ENCODE measurements at regions not wholly inside any gene's neighbourhood (a gene's known extent, or its start where the extent isn't known, plus 50 kb on each side); places are given as distances from the start of the nearest gene placed in this dataset.

DNA sequence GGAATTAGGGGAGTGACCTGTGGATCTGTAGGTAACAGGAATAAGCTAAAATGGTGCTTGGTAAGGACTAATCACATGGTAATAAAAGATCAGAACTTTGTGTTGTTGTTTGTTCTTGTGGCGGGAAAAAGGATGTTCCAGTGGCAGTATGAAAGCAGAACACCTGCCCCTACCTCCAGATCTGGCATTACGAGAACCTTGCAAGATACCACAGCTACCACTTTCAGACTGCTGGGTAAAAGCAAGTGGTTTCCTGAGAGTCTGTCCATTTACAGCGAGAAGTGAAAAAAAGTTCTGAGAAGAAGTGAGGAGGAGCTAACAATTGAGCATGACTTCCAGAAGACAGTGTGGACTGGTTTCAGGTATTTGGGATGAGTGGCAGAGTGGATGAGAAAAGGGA is 252.5 kb downstream of the TLE4 start:
- no peak overlapping the region for H3K27ac ChIP-seq
- H2AFZ ChIP-seq = no peak overlapping the region
- H3K9me3 ChIP-seq (ENCODE audit: insufficient read depth, low read depth) = no peaks in the 10 kb centered on the region
- no TSS peak for BruUV-seq (replicated peaks)
- no peaks in the 10 kb centered on the region for H3F3A ChIP-seq (ENCODE audit: insufficient read depth, low read depth)
- CTCF ChIA-PET = no interaction called here
- H3K4me3 ChIP-seq = no peak overlapping the region
- H3K27me3 ChIP-seq (ENCODE audit: insufficient read depth, low read depth) = peaks cover 17% of the 10 kb centered on the region
- no peaks in the 10 kb centered on the region for H3K4me1 ChIP-seq (replicated peaks; ENCODE audit: insufficient read depth)
- no peaks in the 10 kb centered on the region for H4K20me1 ChIP-seq (ENCODE audit: insufficient read depth)
- TF ChIP-seq EZH2 (IDR thresholded peaks at IDR 0.05; ENCODE audit: low read depth) = no peak
- TF ChIP-seq, protein P1, sequence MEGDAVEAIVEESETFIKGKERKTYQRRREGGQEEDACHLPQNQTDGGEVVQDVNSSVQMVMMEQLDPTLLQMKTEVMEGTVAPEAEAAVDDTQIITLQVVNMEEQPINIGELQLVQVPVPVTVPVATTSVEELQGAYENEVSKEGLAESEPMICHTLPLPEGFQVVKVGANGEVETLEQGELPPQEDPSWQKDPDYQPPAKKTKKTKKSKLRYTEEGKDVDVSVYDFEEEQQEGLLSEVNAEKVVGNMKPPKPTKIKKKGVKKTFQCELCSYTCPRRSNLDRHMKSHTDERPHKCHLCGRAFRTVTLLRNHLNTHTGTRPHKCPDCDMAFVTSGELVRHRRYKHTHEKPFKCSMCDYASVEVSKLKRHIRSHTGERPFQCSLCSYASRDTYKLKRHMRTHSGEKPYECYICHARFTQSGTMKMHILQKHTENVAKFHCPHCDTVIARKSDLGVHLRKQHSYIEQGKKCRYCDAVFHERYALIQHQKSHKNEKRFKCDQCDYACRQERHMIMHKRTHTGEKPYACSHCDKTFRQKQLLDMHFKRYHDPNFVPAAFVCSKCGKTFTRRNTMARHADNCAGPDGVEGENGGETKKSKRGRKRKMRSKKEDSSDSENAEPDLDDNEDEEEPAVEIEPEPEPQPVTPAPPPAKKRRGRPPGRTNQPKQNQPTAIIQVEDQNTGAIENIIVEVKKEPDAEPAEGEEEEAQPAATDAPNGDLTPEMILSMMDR (conservative IDR thresholded peaks at IDR 0.05) = no peak
- DNase-seq = no peak
- H3K36me3 ChIP-seq (ENCODE audit: low read depth) = no peaks in the 10 kb centered on the region
- H3K79me2 ChIP-seq (ENCODE audit: low read depth) = no peaks in the 10 kb centered on the region
- no peaks in the 10 kb centered on the region for H3K9me2 ChIP-seq (ENCODE audit: insufficient read depth)
- H3K4me2 ChIP-seq = no peak overlapping the region
- POLR2A ChIA-PET (ENCODE audit: unreplicated experiment) = no interaction called here
- intact Hi-C loops (cut with micrococcal nuclease; ENCODE audit: unreplicated experiment) = no loop called here

DNA sequence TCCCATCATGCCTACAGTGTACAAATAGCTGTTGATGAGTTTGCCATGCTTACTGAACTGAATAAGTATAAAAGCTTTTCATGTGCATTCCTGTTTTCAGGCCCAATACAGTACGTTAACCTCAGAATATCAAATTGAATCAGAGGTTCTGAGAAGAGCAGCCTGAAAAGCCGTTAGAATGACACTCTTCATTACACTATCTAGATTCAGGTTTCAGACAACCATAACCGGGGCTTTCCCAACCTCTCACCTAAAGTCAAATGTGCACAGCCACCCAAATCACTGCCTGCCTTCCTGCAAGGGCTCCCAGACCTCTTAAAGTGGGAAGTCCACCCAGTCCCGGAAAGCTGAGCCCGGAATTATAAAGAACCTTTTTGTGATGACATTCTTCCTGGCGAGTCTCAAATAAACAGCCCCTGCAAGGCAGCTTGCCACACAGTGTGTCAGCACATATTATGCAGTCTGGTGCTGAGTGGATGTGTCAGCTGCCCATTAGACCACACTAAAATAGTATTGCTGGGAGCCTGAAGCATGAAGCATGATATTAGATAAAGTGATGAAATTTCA is 245.8 kb downstream of the TLE4 start:
- intact Hi-C loops (cut with micrococcal nuclease; ENCODE audit: unreplicated experiment) = no loop called here
- CTCF ChIA-PET = no interaction called here
- BruUV-seq (replicated peaks) = no TSS peak
- Histone ChIP-seq H3K9me2 (ENCODE audit: insufficient read depth) (no peaks in the 10 kb centered on the region), H3K9me3 (ENCODE audit: insufficient read depth, low read depth) (no peaks in the 10 kb centered on the region; the same call in 1 of the 2 replicates), H2AFZ (no peak overlapping the region), H3K27me3 (ENCODE audit: insufficient read depth, low read depth) (peaks cover 13% of the 10 kb centered on the region), H3K4me1 (replicated peaks; ENCODE audit: insufficient read depth) (no peaks in the 10 kb centered on the region), H3K4me2 (no peak overlapping the region), H3K4me3 (no peak overlapping the region), H3F3A (ENCODE audit: insufficient read depth, low read depth) (no peaks in the 10 kb centered on the region), H4K20me1 (ENCODE audit: insufficient read depth) (no peaks in the 10 kb centered on the region), H3K79me2 (ENCODE audit: low read depth) (no peaks in the 10 kb centered on the region), H3K27ac (no peak overlapping the region), H3K36me3 (ENCODE audit: low read depth) (no peaks in the 10 kb centered on the region)
- no peak for DNase-seq
- POLR2A ChIA-PET (ENCODE audit: unreplicated experiment) = no interaction called here
- TF ChIP-seq, protein P1 (conservative IDR thresholded peaks at IDR 0.05) = no peak
- no peak for TF ChIP-seq EZH2 (IDR thresholded peaks at IDR 0.05; ENCODE audit: low read depth)

DNA sequence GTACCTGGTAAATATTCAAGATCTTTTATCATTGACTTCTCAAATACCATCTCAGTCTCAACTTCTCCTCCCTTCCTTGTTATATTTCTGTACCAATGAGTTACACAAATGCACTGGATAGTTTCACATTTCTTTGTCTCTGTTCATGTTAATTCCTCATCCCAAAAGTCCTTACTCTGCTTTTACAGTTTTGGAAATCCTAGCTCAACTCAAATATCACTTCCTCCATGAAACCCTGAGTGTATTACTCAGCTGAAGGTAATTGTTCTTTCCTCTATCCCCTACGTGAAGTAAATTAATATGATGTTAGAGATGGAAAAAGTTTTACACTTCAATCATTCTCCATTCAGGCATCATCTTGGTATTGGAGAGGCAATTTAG is 241.5 kb downstream of the TLE4 start:
- no peaks in the 10 kb centered on the region for H3K36me3 ChIP-seq (ENCODE audit: low read depth)
- no peak for TF ChIP-seq EZH2 (IDR thresholded peaks at IDR 0.05; ENCODE audit: low read depth)
- TF ChIP-seq, protein P1 (conservative IDR thresholded peaks at IDR 0.05) = no peak
- no peaks in the 10 kb centered on the region for H3K9me2 ChIP-seq (ENCODE audit: insufficient read depth)
- no TSS peak for BruUV-seq (replicated peaks)
- H3K79me2 ChIP-seq (ENCODE audit: low read depth) = no peaks in the 10 kb centered on the region
- H3K4me1 ChIP-seq (replicated peaks; ENCODE audit: insufficient read depth) = no peaks in the 10 kb centered on the region
- ChIA-PET CTCF (no interaction called here), POLR2A (ENCODE audit: unreplicated experiment) (no interaction called here)
- H2AFZ ChIP-seq = no peak overlapping the region
- H3F3A ChIP-seq (ENCODE audit: insufficient read depth, low read depth) = no peaks in the 10 kb centered on the region
- no peak overlapping the region for H3K27ac ChIP-seq
- H3K4me3 ChIP-seq = no peak overlapping the region
- no peak for DNase-seq
- H3K27me3 ChIP-seq (ENCODE audit: insufficient read depth, low read depth) = no peaks in the 10 kb centered on the region
- intact Hi-C loops (cut with micrococcal nuclease; ENCODE audit: unreplicated experiment) = no loop called here
- H3K4me2 ChIP-seq = no peak overlapping the region; the same call in 1 of the 2 replicates
- H4K20me1 ChIP-seq (ENCODE audit: insufficient read depth) = no peaks in the 10 kb centered on the region
- no peaks in the 10 kb centered on the region; the same call in 1 of the 2 replicates for H3K9me3 ChIP-seq (ENCODE audit: insufficient read depth, low read depth)
